K562 (cell line): ENCODE measurements at regions not wholly inside any gene's neighbourhood (a gene's known extent, or its start where the extent isn't known, plus 50 kb on each side); places are given as distances from the start of the nearest gene placed in this dataset.

Experiments
- ATAC-seq: fragments of 200-7000 bp; cut with Tn5 transposase; 3 replicates; pipeline ENCODE4 v1.9.1; 2020; ENCODE audit warnings: moderate library complexity
- BruUV-seq: library from RNA; stranded (reverse); fragments of 400-500 nt; replicated peaks from 2 replicates; lab custom pipeline; 2021; lab: Mats Ljungman, UMichigan
- CTCF ChIA-PET: fragments of 300-600 bp; formaldehyde crosslinking; extraction: SDS; loops from one replicate; lab custom pipeline; 2021; ENCODE audit warnings: low intra/inter-chr PET ratio; lab: Yijun Ruan, JAX
- POLR2A ChIA-PET: fragments of 300-600, 350-650 bp; sonication (Branson Sonifier 250); formaldehyde crosslinking; extraction: SDS; loops from one replicate; lab custom pipeline; 2021; ENCODE audit warnings: antibody characterized with exemption, inconsistent platforms; lab: Yijun Ruan, JAX
- DNase-seq, 4 experiments: peaks; one replicate each; pipeline versions ENCODE4 v3.0.0 to v3.0.0-alpha.2; 2011 to 2018; ENCODE audit warnings: low spot score in 3 of 4, mixed read lengths in 3 of 4; ENCODE audit errors: extremely low read depth in 1 of 4
- FAIRE-seq: peaks from 2 replicates; lab custom pipeline; 2011; peaks lifted over from hg19 to GRCh38; lab: Jason Lieb, UNC
- H2AFZ ChIP-seq: 2 replicates; pipeline ENCODE4 v1.6.0; 2011; ENCODE audit warnings: low read depth, low read length, control low read depth, inconsistent platforms
- H3K27ac ChIP-seq: fragments of 200-600 bp; 3 replicates; pipeline ENCODE4 v1.8.0; 2011; ENCODE audit warnings: low read depth, mild to moderate bottlenecking, control low read depth, inconsistent platforms, low read length, moderate library complexity, mixed read lengths; ENCODE audit errors: extremely low read depth
- H3K27me3 ChIP-seq, 2 experiments: fragments of 300-600 bp in 1 of 2; 2 replicates in 1 of 2; 3 replicates in 1 of 2; pipeline versions ENCODE4 v1.6.0 to v1.8.0; 2011; ENCODE audit warnings: inconsistent platforms in 2 of 2, low read length in 2 of 2, mild to moderate bottlenecking in 1 of 2, mixed read lengths in 1 of 2, moderate library complexity in 1 of 2; ENCODE audit not compliant: control insufficient read depth in 2 of 2, insufficient read depth in 2 of 2
- H3K36me3 ChIP-seq: fragments of 300-600 bp; 3 replicates; pipeline ENCODE4 v1.8.0; 2011; ENCODE audit warnings: mild to moderate bottlenecking, low read length, inconsistent platforms; ENCODE audit not compliant: control insufficient read depth, insufficient read depth
- H3K4me1 ChIP-seq, 2 experiments: fragments of 200-600 bp in 1 of 2; replicated peaks in 1 of 2; 2 replicates in 1 of 2; 3 replicates in 1 of 2; pipeline versions ENCODE4 v1.5.1 to v1.8.0; 2011; ENCODE audit warnings: inconsistent platforms in 2 of 2, low read length in 2 of 2, mild to moderate bottlenecking in 1 of 2, mixed read lengths in 1 of 2, moderate library complexity in 1 of 2; ENCODE audit not compliant: control insufficient read depth in 2 of 2, insufficient read depth in 2 of 2
- H3K4me2 ChIP-seq: 2 replicates; pipeline ENCODE4 v1.6.1; 2011; ENCODE audit warnings: low read length, control low read depth, inconsistent platforms, mixed read lengths; ENCODE audit not compliant: insufficient read depth
- H3K4me3 ChIP-seq: fragments of 200-600 bp; sonication (generic), shearing (Covaris generic); 2 replicates; pipeline ENCODE4 v1.5.1; 2016; ENCODE audit warnings: control low read depth, inconsistent platforms
- H3K79me2 ChIP-seq: fragments of 200-600 bp; 3 replicates; pipeline ENCODE4 v1.8.0; 2011; ENCODE audit warnings: low read length, inconsistent platforms; ENCODE audit not compliant: control insufficient read depth, insufficient read depth
- H3K9ac ChIP-seq, 2 experiments: 2 replicates each; pipeline versions ENCODE4 v1.6.0 to v1.6.1; 2011; ENCODE audit warnings: low read depth in 2 of 2, low read length in 2 of 2, control low read depth in 1 of 2, inconsistent platforms in 1 of 2, mild to moderate bottlenecking in 1 of 2, mixed read lengths in 1 of 2; ENCODE audit not compliant: insufficient read depth in 1 of 2
- H3K9me1 ChIP-seq: one replicate; pipeline ENCODE4 v1.6.0; 2011; ENCODE audit warnings: inconsistent platforms, mild to moderate bottlenecking, low read length, moderate library complexity; ENCODE audit not compliant: control insufficient read depth, insufficient read depth
- H3K9me3 ChIP-seq: replicated peaks from 2 replicates; pipeline ENCODE4 v1.5.1; 2011; ENCODE audit warnings: low read depth, low read length, inconsistent platforms; ENCODE audit not compliant: control insufficient read depth, insufficient read depth
- H4K20me1 ChIP-seq: replicated peaks from 2 replicates; pipeline ENCODE4 v1.6.1; 2011; ENCODE audit warnings: low read length, inconsistent platforms, mixed read lengths; ENCODE audit not compliant: control insufficient read depth, insufficient read depth
- NFRKB ChIP-seq: fragments of 450-650 bp; IDR thresholded peaks from 2 replicates; pipeline ENCODE4 v1.6.1; 2016; ENCODE audit warnings: low read depth
- SP2 ChIP-seq: IDR thresholded peaks from 2 replicates; pipeline ENCODE4 v1.6.1; 2011; ENCODE audit warnings: mild to moderate bottlenecking, low read depth, low read length, moderate library complexity; ENCODE audit not compliant: poor library complexity, severe bottlenecking; ENCODE audit errors: extremely low read depth
- ZNF398 ChIP-seq: fragments of 250-450 bp; sonication (Bioruptor Pico); IDR thresholded peaks from 2 replicates; pipeline ENCODE4 v1.8.0; 2021; ENCODE audit warnings: moderate library complexity, mild to moderate bottlenecking, inconsistent platforms
- WGBS: fragments of 100-300 bp; shearing (Covaris generic); methylation state at CpG from one replicate; pipeline ENCODE4 v1.1.6; 2016; ENCODE audit warnings: low coverage, mixed read lengths; ENCODE audit not compliant: insufficient coverage; ENCODE audit errors: missing lambda C conversion rate; 5-methylcytosine and 5-hydroxymethylcytosine counted together
- in situ Hi-C: fragments of 300-500 bp; cut with MboI; formaldehyde crosslinking; loops from 4 replicates; pipeline ENCODE4 v1.15.0; 2018; ENCODE audit warnings: inconsistent platforms, mixed read lengths
- intact Hi-C: fragments of 100-400 bp; cut with micrococcal nuclease; formaldehyde crosslinking; loops from 2 replicates; pipeline ENCODE4 v1.14.2; 2022

- H3K4me3 ChIP-seq, result no peak overlapping the region
- no peak for FAIRE-seq
These were observed 274.8 kb downstream of the TEX29 start for GRCh38 chr13:111595276-111595675.

More at GRCh38 chr13:111595276-111595675, 274.8 kb downstream of the TEX29 start:
- Histone ChIP-seq H3K4me1 (no peaks in the 10 kb centered on the region), H3K9me1 (no peaks in the 10 kb centered on the region), H3K4me2 (no peak overlapping the region), H3K36me3 (no peaks in the 10 kb centered on the region), H3K79me2 (no peaks in the 10 kb centered on the region), H3K27me3 (no peaks in the 10 kb centered on the region; a peak in 1 of 5 replicates), H3K27ac (no peak overlapping the region), H3K9ac (no peak overlapping the region), H4K20me1 (no peaks in the 10 kb centered on the region), H3K9me3 (no peaks in the 10 kb centered on the region), H2AFZ (no peak overlapping the region)
- BruUV-seq, result no TSS peak
- 0% methylated on average over 3 of the region's 3 CpGs for WGBS
- ChIA-PET POLR2A (no interaction called here), CTCF (no interaction called here)
- in situ Hi-C loops, result no loop called here
- no peak for DNase-seq
- no peak for TF ChIP-seq NFRKB
- no peak for TF ChIP-seq ZNF398 (CRISPR knock-in tag)
- no peak for TF ChIP-seq SP2
- intact Hi-C loops, result no loop called here
- no peak for ATAC-seq
